HG03139 (cell line): ENCODE measurements at regions not wholly inside any gene's neighbourhood (a gene's known extent, or its start where the extent isn't known, plus 50 kb on each side); places are given as distances from the start of the nearest gene placed in this dataset.

Source experiments
- ATAC-seq: cut with Tn5 transposase; IDR thresholded peaks from one replicate; pipeline ENCODE4 v1.9.1; 2021; ENCODE audit not compliant: unreplicated experiment

DNA sequence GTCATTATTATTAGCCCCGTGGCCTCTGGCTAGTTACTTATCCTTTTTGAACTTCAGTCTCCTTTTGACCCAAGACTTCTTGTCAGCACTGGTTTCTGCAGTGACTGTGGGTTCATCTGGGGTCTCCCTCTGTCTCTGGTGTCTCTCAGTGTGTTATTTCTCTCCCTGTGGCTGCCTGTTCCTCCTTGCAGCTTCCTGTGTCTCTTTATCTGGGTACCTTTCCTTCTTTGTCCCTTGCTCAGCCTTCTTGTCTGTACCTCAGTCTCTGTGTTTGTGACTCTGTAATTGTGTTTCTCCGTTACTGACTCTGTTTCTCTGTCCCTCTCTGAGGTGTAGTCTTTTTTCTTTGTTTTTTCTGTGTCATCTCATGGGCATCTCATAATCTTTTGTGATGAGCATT is 102.6 kb upstream of the CDH11 start:
- ATAC-seq = no peak

DNA sequence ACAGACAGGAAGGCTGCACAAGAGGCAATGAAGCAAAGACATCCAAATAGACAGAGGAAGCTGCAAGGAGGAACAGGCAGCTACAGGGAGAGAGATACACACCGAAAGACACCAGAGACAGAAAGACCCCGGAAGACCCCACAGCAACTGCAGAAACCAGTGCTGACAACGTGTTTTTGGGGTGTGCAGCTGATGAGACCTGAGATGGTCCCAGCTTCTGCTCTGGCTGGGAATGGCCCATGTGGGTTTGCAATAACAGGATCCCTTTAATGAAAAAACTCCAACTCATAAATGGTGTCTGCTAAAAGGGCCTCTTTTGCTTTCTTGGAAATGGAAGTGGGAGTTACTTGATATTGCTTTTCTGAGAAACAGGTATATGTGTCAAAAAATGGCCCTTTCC is 101.5 kb upstream of the CDH11 start:
- no peak for ATAC-seq

DNA sequence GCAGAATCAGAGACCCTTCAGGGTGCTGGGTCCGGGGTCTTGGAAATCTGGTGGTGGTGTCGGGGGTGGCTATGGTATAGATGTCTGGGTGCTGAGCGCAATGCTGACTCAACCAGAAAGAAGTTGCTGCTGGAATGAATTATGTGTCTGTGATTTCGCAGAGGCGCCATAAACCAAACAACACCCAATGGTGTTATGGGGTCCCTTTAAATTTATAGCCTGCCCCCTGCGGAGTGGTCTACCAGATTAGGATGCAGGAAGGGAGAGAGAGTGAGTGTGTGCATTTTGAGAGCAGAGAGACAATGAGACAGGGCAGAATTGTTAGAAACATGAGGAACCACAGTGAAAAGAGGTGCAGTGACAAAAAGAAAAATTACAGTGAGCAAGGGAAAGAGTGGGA is 100.7 kb upstream of the CDH11 start:
- no peak for ATAC-seq

DNA sequence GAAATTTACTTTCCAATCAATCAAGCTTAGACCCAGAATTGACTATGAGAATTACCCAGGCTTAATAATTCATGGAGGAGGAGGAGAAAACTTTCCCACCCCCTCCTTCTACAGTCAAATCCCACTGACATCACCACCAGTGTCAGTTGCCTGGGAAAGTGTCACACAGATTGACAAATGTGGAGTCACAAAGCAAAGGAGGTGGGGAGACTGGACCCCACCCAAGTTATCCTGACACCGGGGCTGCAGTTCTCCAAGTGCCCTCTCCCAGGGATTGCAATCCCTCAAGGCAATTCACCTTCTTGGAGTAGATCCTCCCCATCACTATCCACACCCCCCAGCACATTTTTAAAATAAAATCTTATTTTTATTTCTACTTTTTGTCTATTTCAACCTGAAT is 100.2 kb upstream of the CDH11 start:
- ATAC-seq = no peak

DNA sequence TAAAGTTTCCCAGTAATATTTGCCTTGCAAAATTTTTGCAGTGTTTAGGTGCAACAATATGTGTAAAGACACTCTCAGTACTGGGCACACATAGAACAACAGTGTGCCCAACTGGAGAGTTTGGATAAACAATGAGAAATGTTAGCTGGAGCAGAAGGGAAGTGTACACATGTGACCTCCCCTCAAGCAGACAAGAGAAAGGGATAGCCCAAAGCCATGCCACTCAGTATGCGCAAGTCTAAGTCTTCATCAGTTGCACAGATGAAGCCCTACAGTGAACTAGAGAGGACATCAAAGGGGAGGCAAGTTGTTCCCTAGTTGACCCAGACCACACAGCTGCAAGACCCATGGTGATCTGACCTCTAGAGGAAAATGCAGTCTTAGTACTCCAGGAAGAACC is 97.9 kb upstream of the CDH11 start:
- ATAC-seq = no peak

DNA sequence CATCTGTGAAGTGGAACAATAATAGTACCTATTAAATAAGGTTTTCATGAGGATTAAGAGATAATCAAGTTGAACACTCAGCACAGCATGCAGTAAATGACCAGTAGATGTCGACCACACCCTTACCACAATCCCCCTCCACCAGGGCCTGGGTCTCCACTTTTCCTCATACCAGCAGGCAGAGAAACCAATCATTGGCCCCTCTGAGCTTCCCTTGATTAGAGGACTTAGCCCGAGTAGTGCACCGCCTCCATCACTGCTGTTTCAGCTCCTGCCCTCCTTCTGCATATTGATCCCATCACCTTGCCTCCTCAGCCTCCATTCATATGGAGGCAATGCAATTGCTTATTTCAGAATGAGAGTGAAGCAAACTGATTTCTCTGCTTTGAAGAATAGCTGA is 96.5 kb upstream of the CDH11 start:
- ATAC-seq = no peak

DNA sequence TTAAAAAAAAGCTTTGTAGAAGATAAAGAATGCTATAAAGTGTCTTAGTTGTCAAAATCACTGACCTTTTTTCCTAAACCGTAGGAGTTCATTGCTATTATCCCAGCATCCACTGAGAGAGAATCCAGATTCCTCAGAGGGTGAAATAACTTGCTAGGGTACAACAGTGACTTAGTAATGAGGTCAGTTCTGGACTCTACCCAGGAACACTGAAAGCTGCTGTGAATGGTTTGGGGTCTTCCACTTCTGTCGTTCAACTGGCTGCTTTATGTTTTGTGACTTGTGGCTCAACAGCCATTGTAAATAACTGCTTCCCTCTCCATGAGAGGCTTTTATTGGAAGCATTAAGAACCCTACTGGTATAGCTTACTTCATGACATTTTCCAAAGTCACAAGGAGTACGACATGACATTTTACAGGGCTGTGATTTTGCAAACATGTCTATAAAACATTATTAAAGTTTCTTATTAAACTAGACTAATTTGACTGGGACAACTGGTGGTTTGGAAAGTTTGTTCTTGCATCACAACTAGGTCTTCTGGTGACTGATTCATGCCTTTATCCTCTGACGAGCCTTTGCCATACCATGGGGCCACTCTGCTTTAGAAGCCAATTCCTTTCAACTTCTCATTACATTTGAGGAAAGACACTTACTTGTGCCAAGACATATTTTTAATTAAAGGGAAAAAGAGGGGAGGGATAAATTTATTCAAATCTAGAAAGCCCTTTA is 92.2 kb upstream of the CDH11 start:
- ATAC-seq = no peak

DNA sequence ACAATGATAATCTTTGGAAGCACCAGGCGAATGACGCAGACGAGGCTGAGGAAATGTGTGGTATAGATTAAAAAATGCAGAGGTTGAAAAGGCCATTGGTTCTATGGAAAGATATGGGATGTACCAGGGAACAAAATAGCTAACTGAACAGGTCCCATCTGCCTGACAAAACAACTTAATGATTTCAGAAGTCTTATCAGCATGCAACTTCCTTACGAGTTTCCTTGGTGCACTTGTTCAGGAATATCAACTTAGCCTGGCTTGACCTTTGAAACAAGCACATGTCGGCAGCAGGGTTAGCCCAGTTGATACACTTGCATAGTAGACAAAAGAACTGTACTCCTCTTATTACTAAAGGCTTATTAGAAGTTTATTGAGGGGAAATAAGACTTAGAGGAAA is 90.9 kb upstream of the CDH11 start:
- ATAC-seq = no peak

DNA sequence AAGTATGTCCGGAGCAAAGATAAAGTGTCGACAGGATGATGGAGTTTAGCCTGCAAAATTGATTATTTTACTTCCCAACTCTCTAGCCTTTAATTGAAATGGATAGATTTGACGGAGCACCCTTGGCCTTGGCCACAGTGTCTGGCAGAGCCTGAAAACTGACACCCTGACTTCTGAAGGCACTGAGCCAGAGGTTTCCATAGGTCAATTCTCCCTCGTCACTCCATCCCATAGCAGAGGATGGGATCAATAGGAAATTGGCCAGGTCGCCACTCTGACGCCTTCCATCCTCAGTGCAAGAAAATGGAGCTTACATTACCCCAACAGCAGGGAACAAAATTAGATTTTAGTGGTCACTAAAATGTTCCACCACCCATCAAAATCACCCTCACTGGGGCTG is 90.4 kb upstream of the CDH11 start:
- no peak for ATAC-seq

DNA sequence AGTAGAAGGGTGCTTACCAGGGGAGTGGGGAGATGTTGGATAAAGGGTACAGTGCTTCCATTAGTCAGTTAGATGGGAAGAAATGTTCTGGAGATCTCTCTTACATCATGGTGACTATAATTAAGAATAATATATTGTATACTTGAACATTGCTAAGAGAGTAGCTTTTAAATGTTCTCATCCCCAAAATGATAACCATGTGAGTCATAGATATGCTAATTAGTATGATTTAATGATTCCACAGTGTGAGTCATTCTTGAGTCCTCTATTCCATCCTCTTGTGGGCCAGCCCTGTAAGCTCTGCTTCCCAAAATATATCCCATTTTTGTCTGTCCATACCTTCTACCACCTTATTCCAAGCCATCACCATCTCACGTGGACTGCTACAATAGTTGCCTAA is 80.6 kb upstream of the CDH11 start:
- ATAC-seq = no peak

DNA sequence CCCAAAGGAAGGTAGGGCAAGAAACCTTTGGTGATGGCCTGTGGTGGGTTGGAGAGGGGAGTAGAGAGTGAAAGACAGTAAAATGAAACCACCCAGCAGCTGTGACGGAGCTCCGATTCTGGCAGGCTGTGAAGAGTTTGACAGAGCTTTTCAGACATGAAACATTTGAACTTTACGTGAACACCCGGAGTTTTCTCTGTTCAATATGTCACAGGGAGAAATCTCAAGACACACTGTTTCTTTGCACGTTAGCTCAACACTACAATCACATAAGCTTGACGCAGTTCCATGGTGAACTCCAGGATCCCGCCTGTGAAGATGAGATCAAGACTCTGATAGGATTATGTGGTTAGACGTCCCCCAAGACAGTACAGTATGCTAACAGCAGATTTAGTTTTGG is 79.6 kb upstream of the CDH11 start:
- ATAC-seq = no peak

DNA sequence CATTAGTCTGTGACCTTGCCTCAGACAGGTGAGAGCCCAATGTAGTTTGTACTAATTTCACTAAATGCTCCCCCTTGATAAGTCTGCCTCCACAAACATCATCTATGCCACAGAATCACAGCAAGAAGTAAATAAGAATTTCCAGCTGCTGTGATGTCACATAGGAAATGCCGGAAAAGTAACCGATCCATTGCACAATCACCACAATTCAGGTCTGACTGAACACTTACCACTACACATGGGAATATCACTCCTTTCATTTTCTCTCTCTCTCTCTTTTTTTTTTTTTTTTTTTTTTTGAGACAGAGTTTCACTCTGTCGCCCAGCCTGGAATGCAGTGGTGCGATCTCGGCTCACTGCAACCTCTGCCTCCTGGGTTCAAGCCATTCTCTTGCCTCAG is 79.0 kb upstream of the CDH11 start:
- ATAC-seq = no peak

DNA sequence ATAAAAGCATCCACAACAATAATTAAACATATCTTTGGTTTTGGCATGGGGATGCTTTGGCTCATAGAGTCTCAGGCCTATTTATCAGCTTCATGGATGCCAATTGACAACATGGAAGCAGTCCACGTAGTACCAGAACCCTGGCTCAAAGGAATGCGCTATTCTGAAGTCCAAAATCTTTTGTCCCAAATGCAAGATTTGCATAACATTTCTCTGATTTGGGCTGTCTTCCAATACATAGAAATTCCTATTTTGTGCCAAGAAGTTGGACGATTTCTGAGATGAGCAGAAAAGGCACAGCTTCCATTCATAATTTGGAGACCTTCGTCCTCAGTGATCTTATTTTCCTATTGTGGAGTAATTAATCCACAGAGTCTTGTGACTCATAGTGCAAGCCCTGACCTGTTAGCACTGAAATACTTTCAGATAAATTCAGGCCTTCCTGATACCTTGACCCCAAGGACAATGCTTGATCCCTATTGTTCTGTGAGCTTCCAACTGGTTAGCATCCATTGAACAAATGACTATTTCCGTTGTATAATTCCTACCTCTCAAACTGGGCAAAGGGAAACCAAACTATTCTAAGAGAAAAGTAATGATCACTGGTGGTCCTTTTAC is 78.4 kb upstream of the CDH11 start:
- ATAC-seq = no peak

DNA sequence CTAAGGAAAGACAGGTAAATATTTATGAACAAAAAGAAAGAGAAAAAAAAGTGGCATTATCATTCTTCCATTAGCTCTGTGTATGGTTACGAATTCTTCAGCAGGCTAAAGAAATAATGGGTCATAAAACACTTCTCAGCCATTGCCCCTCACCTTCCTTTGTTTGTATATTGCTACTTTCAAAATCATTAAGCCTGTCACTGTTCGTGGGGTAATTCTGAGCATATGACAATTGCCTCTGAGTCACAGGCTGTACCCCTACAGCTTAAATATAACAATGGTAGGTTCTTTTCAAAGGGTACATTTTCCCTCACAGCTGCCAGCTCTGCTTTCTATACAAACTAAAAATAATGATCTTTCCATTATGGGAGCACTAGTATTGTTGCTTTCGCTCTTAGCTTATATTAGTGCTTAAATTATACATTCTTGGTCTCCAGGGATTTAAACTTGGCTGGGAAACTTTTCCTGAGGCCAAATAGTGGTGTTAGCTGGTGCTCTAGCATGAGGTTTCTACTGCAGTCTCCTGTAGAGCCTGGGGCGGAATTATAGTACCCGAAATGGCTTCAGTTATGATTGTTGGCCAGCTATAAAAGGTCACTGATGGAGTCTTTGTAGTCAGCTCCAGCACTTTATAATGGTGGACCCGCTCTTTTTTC is 74.7 kb upstream of the CDH11 start:
- ATAC-seq = no peak

DNA sequence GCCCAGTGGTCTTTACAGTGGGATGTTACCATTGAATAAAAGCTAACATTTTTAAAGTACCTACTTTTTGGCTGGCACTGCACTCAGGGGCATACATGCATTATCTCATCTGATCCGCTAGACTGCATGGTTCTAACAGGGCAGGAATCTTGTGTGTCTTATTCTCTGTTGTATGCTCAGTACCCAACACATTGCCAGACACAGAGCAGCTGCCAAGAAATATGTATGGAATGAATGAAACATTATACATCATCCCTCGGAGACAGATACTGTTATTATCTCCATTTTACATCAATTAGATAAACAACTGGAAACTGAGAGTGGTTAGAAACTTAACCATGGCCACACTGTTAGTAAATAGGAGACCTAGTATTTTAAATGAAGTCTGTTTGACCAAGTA is 74.1 kb upstream of the CDH11 start:
- no peak for ATAC-seq

DNA sequence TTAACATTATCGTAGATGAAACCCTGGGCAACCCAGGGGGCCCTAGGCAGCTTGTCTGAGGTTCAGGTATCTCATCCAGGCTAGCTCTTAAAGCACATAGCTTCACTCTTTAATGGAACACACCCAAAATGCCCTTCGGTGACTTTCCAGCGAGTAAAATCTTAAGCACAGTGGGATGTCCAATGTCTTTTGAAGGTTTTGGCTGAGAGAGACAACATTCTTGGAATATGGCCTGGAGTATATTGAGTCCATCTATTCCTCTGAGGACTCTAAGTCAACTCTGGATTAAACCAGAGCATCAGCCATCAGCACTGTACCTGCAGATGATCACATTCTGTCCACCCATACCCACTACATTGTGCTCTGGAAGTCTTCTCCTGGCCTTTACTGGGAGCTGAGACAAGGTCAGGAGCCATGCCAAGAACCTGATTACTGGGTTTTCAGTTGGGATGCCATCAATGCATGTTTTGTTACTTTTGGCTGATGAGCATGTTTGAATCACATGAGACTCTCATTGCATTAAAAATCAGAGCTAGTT is 63.4 kb upstream of the CDH11 start:
- ATAC-seq = no peak

DNA sequence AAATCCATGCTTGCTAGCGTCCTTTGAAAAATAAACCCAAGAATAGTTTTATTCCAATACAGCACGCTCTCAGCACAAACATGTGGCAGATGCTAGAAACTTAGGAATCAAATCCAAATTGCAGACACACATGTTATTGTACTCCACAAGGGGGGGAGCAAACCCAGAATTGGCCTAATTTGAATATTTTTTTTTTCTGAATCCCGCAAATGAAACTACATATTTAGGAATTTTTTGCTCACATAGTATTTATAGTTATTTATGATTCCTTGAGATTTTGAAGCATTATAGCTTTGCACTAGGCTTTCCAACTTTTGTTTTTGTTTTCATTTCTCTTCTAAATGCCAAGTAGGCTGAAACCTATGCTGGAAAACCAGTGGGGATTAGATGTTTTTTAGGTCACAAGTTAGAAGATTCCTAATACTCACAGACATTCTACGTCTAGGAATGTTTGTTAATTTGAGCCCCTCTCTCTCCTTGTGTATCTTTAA is 59.3 kb upstream of the CDH11 start:
- no peak for ATAC-seq

DNA sequence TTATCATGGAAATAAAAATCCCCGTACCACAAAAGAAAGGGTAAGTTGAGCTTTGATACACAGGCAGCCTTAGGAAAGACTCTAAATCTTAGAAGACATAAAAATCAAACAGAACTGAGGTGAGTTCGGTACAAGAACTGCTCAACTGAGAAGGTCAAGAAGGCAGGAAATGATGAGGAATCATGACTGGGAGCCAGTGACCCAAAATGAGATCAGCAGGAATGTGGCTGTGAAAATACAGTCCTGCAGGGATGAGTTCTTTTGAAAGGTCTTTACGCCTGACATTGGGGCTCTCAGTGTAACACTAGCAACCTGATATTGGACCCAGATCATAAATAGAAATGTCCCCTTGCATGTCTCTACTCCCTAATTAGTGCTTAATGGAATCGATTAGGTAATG is 56.3 kb upstream of the CDH11 start:
- ATAC-seq = no peak

DNA sequence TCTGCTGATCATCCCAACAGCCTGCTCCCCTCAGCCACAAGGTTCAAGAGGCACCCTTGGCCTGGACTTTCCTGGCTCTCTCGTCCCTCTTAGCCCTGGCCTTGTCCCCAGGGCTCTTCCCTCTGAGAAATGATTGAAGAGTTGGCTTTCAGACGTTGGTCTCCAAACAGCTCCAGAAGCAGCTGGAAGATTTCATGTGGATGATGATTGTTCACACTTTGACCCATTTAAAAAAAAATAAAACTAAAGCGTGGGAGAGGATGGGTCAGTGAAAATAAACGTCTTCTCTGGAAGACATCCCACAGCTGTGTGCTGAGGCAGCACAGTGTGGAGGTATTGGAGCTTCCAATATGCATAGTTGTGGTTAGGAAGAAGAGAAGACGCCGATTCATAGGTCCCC is 54.7 kb upstream of the CDH11 start:
- no peak for ATAC-seq

DNA sequence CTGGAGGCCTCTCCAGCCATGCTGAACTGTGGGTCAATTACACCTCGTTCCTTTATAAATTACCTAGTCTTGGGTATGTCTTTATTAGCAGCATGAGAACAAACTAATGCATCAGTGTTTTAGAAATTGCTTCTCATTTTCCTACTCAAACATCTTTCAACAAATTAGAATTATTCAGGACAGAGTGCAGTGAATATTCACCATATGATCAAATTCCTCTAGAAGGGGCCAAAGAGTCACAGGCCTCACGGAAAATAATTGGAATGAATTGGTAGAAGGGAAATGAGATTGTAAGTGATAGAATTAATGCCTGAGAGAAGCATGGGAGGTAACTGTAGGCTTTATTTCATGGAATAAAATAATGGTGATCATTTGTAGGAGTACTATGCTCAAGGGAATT is 50.5 kb upstream of the CDH11 start:
- ATAC-seq = no peak
